Stimulated activated CD4-positive, alpha-beta T cell treated with anti-CD3 and anti-CD28 coated beads, Interleukin-12 subunit alpha, Interleukin-12 subunit beta, amount 100 ng/mL, for 4 hours (primary cell): ENCODE measurements at regions not wholly inside any gene's neighbourhood (a gene's known extent, or its start where the extent isn't known, plus 50 kb on each side); places are given as distances from the start of the nearest gene placed in this dataset.

Experiments
- DNase-seq: peaks from one replicate; pipeline ENCODE4 v3.0.0-alpha.2; 2020

DNA sequence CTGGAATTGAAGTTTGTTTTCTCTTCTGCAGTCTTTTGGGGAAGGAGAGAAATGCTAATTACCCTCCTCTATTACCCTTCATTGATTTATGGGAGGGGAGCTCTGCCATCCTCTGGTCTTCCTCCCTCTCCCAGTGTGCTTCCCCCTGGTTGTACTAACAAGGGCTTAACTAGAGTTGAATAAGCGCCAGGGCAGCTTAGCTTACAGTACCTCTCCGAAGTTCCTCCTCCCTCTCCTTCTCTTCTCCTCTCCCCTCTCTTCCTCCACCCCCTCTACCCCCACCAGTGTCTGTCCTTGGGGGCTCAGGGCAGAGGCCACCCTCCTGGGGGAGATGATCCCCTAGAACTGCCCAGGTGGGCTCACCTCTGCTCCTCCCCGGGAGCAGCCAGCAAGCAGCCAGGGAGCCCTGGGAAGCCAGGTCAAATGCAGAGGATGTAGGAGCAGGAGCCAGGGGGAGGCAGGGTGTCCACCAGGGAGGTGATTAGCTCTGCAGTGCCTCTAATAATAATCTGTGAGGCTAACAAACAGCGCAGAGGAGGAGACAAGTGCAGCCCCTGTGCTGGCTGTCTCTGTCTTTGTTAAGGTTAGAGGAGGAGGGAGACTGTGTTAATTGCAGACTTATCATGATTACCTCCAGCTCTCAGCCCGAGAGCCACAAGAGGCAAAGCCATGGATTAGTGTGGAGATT lies 191.6 kb upstream of the CADM1 start:
- DNase-seq = no peak

DNA sequence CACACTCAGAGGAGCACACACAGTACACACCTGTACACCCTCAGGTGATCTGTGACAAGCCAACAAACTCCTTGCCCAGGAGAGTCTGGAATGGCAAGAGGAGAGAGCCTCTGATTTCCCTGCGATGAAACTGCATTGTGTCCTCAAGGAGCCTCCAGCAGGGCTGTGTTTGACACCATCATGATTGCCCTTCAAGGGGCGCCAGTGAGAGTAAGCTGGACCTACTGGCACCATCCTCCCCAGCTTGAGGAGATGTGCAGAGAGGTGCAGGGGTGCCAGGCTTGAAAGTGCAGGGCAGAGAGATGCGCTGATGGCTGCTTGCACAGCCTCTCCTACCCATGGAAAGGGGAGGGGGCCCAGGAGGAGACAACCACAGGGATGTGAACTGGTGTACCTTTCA lies 188.8 kb upstream of the CADM1 start:
- DNase-seq = no peak

DNA sequence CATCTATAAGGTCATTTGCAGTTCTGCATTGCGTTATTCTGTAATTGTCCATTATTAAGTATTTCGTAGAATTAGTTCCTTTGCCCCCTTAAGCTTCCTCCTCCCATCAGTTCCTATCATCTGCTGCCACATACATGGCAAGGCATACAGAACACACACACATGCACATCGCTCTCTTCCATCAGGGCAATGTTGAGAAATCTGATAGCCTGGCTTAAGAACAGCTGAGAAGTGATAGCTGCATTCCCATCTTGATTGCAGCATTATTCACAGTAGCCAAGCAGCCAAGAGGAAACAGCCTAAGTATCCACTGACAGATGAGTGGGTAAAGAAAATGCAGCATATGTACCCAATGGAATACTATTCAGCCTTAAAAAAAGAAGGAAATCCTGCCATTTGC lies 186.8 kb upstream of the CADM1 start:
- DNase-seq = no peak

DNA sequence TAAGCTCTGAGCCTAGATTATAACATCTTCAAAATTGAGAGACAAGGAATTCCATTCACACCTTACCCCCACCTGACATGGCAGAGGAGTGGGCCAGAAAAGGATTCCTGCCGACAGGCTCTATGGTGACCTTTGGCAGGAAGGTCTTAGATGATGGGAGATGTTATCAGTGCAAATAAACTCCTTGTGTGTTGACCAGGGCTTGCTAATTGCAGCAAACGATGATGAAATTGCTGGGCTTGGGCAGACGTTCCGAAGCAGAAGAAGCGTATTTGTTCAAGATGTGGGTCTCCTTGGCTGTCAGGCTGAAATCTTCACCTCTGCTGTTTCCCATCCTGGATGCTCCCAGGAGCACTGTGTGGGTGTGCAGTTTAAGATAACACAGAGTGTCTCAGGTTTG lies 183.7 kb upstream of the CADM1 start:
- DNase-seq = no peak

DNA sequence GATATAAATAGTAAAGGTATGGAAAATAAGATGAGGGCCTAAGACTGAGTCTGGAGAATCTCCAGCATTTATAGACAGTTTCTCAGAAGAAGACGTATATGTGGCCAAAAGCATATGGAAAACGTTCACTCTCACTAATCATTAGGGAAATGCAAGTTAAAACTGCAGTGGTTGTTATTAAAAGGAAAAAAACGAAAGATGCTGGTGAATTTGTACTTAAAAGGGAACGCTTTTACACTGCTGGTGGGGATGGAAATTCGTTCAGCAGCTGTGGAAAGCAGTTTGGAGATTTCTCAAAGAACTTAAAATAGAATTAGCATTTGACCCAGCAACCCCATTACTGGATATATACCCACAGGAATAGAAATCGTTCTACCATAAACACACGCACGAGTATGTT lies 180.5 kb upstream of the CADM1 start:
- no peak for DNase-seq

DNA sequence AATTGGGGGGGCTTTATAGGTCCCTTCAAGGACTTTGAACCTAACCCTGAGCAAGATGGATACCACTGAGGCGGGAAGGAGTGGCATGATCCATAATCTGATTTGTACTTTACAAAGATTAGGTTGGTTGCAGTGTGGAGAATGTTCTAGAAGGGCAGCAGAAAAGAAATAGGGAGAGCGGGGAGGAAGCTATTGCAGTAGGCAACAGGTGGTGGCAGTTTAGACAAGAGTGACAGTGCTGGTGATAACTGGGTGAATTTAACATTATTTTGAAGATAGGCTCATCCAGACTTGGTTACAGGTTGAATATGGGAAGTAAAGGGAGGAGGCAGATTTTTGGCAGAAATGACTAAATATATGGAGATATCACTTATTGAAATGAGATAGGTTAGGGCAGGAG lies 179.9 kb upstream of the CADM1 start:
- no peak for DNase-seq

DNA sequence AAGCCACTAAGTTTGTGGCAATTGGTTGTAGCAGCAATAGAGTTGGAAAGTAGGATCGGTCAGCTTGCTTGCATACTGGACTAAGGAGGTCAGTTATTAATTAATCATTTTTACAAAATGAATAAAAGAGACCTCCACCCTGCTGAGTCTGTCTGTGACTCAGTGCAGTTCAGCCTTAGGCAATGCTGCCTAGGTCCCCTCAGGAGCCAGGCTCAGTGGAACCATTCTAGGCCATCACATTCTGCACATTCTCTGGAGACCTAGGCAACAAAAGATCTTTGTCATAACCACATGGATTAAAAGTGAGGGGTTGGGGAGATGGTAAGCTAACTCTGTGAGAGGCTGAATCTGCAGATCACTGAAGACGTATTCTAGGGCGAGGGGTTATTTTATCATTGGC lies 178.7 kb upstream of the CADM1 start:
- DNase-seq = no peak

DNA sequence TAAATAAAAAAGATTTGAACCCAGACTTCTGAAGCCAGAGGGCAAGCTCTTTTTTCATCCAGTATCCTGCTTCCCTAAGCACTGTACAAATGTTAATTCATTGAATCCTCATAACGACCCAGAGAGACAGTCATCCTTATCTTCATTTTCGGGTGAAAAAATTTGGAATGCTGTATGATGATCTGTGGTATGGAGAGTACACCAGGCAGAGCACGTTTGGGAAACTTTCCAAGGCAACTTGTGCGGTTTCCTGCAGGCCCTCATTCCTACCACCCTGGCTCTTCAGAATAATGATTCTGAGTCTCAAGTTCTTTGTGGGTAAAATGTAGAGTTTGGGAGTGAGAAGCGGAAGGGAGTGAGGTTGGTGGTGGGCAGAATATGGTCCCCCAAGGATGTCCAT lies 177.9 kb upstream of the CADM1 start:
- DNase-seq = no peak

DNA sequence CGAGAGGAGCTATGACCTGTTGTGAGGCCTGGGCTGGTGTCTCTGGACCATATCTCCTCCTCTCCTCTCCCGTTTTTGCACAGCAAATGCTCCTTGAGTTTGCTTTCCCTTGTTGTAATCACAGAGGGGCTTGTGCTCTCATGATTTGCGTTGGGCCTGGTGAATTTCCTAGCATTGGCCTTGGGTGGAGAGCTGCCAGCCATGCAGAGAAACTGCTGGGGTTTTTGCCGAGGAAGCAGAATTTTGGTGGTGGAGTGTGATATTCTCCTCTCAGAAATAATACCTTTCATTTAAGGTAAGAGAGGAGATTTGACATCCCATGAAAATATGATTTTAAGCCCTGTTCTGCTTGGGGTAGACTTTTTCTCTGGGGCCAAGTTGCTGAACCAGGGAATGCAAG lies 175.7 kb upstream of the CADM1 start:
- DNase-seq = no peak

DNA sequence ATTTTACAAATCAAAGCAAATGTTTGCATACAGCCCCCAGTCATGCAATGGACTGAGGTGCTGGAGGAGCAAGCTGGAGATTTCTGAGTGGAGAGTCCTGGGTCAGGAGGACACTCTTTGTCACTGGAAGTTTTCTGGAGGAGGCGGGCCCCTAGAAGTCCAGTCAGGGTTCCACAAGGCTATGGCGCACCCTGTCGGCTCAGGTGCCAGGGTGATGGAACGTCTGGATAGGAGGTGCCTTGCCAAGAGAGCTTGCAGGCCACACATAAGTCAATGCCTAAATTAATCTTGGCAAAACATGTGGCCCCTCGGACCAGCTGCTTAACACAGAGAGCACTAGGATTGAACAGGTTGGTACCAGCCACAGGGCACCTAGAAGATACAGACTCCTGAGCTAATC lies 174.7 kb upstream of the CADM1 start:
- DNase-seq = no peak

DNA sequence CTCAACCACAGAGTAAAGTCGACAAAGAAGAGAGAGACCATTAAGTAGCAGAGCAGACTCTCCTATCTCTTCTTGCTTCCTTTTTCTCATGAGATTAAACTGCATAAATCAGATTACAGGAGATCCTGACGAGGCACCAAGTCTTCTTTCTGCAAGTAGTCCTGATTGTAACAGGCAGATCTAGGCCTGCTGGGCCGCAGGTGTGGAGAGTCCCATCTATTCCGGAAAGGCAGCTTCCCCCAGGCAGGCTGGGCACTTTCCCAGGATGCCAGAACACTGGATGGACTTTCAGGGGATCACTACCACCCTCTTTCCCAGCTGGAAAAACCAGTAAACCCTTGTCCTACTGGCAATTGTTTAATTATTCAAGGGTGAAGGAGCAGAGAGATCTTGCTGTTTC lies 173.0 kb upstream of the CADM1 start:
- DNase-seq = no peak

DNA sequence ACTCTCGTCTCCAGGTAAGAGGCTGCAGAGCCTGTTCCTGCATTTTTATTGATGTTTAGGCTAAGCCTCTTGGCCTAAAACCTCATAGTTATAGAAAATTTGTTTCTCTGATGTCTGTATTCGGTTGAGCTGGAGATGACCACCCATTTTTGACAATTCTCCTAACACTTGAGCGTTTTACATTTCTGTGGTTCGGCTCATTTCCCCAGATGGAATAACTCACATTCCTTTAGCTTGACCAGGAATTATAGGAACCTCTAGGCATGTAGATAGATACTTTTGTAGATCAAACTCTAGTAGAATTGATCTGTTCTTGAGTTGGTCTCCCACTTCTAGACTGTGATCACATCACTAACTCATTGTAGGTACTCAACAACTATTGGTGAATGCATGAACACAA lies 172.6 kb upstream of the CADM1 start:
- no peak for DNase-seq

DNA sequence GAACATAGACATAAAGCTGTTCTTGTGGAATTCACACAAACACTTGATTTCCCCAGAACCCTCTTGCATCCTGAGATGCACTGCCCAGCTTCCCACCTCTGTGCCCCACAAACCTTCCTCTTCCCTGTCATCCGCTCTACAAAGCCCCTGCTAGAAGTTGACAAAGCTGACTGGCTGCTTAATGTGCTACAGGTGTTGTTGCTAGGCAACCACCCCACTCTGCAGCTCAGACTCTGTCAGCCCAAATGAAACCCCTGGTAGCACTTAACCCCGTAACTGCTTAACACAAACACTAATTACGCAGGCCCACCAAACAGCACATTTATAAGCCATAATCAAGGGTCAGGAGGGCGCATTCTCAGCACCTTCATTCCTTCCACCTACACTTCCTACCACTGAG lies 172.0 kb upstream of the CADM1 start:
- DNase-seq = no peak

DNA sequence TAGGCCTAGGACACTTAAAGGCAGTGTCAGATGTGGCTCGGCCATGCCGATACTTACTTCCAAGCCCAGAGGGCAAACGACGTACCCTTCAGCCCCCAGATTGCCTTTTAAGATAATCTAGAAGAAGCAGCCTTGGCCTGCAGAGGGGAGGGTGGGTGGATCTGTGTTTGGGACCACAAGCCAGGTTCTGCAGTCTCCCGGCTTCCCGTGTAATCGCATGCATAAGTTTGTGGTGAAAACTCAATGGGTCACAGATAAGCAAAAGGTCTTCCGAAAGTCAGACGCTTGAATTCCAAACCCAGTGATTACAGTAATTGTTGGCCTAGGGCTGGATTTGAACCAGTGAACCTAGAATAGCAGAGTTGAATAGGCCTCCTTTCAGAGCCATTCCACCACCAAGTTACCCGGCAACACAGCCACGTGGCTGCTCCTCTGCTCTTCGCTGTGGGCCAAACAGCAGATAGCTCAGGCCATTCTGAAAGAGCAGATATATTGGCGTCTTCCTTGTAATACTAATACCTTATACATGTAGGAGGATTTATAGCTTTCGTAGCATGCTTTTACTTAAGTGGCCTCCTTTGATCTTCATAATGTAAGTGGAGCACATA lies 170.8 kb upstream of the CADM1 start:
- DNase-seq = no peak

DNA sequence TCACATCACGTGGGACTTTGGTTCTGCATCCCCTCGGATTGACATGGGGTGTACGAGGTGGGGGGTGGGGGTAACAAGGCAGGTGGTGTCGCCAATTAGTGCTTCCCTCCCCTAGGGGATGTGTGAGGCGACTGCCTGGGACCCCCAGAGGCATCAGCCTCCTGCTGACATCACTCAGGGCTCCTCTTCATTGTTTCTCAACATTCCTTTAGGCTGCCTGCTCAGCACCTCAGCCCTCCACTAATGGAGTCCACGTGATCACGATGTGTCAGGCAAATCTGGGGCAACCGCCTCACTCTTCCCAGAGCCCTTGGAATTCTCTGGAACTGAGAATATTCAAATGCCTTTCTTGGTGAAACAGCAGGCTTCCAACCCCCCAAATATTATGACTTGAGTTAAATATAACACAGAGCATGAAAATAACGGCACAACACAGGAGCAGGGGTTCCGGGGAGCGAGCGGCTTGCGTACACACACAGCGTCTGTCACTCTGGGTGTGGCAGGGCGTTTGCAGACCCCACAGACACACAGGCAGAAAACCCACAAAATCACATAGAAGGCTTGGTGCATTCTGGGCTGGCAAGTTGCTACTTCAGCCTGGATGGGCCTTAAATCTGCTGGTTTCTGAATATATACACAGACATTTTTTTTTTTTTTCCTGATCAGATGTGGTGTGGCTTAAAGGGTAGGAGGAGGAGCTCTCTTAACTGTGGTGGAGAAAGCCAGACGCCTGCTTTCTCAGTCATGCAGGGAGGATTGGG lies 170.1 kb upstream of the CADM1 start:
- DNase-seq = no peak

DNA sequence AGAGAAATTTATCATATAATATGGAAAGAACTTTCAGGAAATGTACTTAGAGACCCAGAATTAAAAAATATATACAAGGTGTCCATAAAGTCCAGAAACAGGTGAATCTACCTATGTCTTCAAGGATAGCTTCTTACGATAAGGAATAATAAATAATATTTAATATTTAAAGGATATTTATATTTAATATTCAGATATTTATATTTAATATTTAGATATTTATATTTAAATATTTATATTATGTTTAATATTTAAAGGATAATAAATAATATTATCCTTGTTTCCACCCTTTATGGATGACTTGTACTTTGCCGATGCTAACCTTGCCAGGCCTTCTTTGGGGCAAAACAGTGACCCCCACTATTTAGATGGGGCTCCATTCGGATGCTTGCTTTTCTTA lies 169.5 kb upstream of the CADM1 start:
- no peak for DNase-seq

DNA sequence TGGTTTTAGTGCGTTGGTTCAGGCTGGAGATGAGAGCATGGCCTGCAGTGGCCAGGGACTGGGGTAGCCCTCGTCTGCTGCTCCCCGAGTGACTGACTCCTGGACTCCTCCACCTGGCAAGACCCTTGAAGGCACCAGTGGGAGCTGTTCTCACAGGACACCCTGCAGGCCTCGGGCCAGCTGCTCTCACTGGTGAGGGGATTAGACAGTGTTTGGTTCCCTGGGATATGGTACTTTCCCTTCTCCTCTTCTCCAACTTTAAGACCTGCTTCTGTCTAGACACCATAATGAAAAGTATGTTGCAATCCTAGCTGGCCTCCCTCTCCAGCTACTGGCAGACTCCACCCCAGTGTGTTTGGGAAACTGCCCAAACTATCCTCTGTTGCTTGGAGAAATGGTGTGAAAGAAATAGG lies 168.8 kb upstream of the CADM1 start:
- DNase-seq = no peak

DNA sequence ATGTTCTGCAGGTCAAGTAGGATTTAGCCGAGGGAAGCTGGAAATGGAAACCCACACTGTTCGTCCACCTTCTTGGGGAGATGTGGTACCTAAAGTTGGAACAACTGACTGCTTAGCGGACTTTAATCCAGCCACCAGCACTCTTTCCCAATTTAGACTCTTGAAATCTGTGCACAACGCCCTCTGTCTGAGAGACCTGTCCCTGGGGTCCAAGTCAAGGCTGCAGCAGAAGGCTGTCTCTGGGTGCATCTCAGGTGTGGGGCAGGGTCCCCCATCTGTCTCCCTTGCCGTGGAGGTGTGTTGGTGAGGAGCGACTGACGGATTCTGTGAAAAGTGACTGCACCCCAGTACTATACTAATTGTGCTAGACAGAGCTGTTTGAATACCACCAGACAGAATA lies 168.2 kb upstream of the CADM1 start:
- DNase-seq = no peak

DNA sequence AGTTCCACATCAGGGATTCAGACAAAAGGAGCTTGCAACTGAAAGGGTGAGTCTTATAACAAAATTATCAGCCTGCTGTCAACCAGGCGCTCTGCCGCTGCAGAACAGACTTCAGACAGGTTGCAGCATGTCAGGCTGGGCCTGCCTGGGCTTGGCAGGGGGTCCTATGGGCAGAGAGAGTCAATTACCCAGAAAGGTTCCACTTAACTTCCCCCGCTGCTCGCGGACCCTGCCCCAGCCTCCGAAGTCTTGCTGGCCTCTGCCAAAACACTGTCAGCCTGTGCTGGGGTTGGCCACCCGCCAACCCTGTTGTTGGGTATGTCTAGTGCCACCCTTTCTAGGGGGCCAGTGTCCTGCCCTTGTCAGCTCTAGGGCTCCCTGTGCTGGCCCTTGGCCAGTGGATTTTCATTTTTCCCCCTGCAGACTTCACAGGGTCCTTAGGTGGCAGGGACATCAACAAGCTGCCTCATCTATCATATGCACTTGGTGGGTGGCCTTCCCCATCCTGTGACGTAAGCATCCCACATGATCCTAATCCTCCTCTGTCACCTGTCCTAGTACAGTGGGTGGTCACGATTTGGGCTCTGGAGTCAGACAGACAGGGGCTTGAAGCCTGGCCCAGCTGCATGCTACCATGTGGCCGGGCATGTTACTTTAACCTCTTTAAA lies 166.5 kb upstream of the CADM1 start:
- DNase-seq = no peak

DNA sequence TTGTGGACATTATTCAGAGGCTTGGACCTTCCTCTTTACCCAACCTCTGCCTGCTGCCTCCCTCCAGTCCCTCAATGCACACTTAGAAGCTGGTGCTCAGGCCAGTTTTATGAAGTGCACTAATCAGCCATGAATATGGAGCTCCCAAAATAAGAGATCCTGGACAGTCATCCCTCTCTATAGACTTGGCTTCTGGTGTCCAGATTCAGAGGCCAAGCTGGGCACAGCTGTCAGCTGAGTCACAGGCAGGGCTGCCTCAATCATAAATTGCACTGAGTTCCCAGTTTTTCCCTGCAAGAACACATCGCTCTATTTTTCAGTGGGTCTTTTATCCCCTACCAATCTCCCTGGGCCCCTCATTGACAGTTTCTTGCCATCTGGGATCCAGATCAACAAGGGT lies 161.7 kb upstream of the CADM1 start:
- DNase-seq = no peak

DNA sequence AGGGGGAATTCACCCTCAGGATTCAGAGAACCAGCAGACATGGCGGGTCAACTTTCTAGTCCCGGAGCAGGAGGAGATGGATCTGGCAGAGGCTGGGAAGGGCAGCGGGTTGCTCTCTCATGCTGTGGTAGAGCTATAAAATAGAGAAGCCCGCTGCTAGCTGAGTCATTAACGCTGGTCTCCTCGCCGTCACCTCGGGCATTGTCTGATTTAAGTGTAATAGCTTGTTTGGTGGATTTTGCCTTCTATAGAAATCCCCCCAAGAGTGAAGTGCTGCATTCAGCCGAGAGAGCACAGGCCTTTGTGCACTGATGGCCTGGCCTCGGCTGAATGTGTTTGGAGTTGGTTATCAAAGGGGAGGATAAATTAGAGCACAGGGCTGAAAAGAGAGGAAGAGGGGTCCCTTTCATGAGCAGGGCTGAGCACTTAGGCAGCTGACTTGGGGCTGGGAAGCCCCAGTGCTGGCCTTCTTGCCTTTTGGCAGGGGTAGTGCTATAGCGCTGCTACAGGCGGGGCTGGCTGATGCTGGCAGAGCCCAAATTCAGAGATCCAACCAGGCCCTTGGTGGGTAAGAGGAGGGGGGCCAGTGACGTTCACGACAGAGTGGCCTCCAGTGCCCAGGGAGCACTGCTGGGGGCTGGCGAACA lies 161.1 kb upstream of the CADM1 start:
- no peak for DNase-seq

DNA sequence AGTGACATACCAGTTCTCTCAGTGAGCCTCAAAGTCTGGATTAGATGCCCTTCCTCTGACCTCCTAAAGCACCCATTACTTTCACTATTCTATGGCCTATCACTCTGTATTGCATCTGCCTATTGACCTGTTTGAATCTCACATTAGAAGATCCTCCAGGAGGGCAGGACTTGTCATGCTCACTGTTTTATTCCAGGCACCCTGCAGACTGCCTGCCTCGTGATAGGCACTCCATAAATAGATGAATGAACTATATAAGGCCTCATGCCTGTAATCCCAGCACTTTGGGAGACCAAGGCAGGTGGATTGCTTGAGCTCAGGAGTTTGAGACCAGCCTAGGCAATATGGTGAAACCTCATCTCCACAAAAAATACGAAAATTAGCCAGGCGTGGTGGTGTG lies 160.1 kb upstream of the CADM1 start:
- no peak for DNase-seq

DNA sequence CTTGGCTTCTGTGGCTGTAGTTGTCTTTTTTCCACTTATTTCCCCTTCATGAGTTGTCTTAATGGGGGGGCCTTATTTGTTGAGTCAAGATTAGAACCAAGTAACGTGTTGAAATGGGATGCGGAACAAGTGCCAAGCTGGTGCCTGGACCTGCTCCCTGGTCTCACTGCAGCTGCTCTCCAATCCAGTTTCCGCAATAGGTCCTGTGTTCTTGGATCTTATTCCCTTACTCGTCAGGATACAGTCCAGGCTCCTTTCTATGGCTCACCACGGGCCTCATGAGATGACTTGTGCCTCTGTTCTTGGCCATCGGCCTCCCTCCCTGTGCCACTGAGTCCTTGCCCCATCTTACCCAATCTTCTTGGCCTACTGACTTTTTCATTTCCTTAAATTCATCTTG lies 159.6 kb upstream of the CADM1 start:
- DNase-seq = no peak
